H1 (cell line): ENCODE measurements at regions not wholly inside any gene's neighbourhood (a gene's known extent, or its start where the extent isn't known, plus 50 kb on each side); places are given as distances from the start of the nearest gene placed in this dataset.

Source experiments
- CEBPB ChIP-seq: IDR thresholded peaks from 2 replicates; pipeline ENCODE4 v1.6.1; 2012; ENCODE audit warnings: low read depth, low read length
- CHD2 ChIP-seq: IDR thresholded peaks from 2 replicates; pipeline ENCODE4 v1.6.1; 2012; ENCODE audit warnings: low read length, improper control_type of control experiment
- CREB1 ChIP-seq: IDR thresholded peaks from 2 replicates; pipeline ENCODE4 v1.6.1; 2012; ENCODE audit warnings: inconsistent platforms
- CTCF ChIP-seq, 3 experiments: IDR thresholded peaks; 1 replicate in 2 of 3; 2 replicates in 1 of 3; pipeline versions ENCODE4 v1.5.1 to v1.6.1; 2011; ENCODE audit warnings: low read length in 3 of 3, mild to moderate bottlenecking in 3 of 3, inconsistent platforms in 2 of 3, low read depth in 1 of 3, moderate library complexity in 1 of 3; ENCODE audit not compliant: insufficient read depth in 1 of 3; ENCODE audit errors: control extremely low read depth in 1 of 3
- EZH2 ChIP-seq: fragments of 200-600 bp; sonication (generic); IDR thresholded peaks from 2 replicates; pipeline ENCODE4 v1.7.1; 2012; ENCODE audit warnings: low read depth, mild to moderate bottlenecking, moderate library complexity, low read length, inconsistent platforms; ENCODE audit not compliant: severe bottlenecking
- KDM1A ChIP-seq: fragments of 200-600, 300-600 bp; sonication (generic); IDR thresholded peaks from 2 replicates; pipeline ENCODE4 v1.7.1; 2016; ENCODE audit warnings: mild to moderate bottlenecking, low read length, borderline replicate concordance
- MAFK ChIP-seq: IDR thresholded peaks from 2 replicates; pipeline ENCODE4 v1.6.1; 2012; ENCODE audit warnings: low read depth, mild to moderate bottlenecking, improper control_type of control experiment, low read length
- RFX5 ChIP-seq: IDR thresholded peaks from 2 replicates; pipeline ENCODE4 v1.6.1; 2011; ENCODE audit warnings: low read depth, low read length, improper control_type of control experiment, borderline replicate concordance
- SP2 ChIP-seq: IDR thresholded peaks from 2 replicates; pipeline ENCODE4 v1.6.1; 2012; ENCODE audit warnings: mild to moderate bottlenecking, low read length, inconsistent platforms
- SRF ChIP-seq: IDR thresholded peaks from 2 replicates; pipeline ENCODE4 v1.6.1; 2011; ENCODE audit warnings: mild to moderate bottlenecking, low read depth, low read length, moderate library complexity
- SUZ12 ChIP-seq: fragments of 200-600 bp; sonication (generic); IDR thresholded peaks from 2 replicates; pipeline ENCODE4 v1.6.1; 2012; ENCODE audit warnings: mild to moderate bottlenecking, inconsistent platforms, low read length, moderate library complexity, mixed read lengths
- TBP ChIP-seq: IDR thresholded peaks from 2 replicates; pipeline ENCODE4 v1.6.1; 2011; ENCODE audit warnings: low read depth, low read length, improper control_type of control experiment
- YY1 ChIP-seq: IDR thresholded peaks from 2 replicates; pipeline ENCODE4 v1.6.1; 2011; ENCODE audit warnings: low read depth, mild to moderate bottlenecking, low read length

GRCh38 chr2:180184506-180184905 is 177.4 kb upstream of the CWC22 start:
- TF ChIP-seq KDM1A (no peak), CTCF (IDR thresholded peaks at IDR 0.05; ENCODE audit: control extremely low read depth in 1 of 3, insufficient read depth in 1 of 3, low read depth in 1 of 3, low read length in 3 of 3) (no peak), TBP (no peak), RFX5 (no peak), SUZ12 (no peak), SP2 (no peak), YY1 (no peak), CREB1 (no peak), CEBPB (no peak), SRF (no peak), MAFK (no peak), EZH2 (no peak), CHD2 (no peak)
